Keratinocyte (primary cell): ENCODE measurements at regions not wholly inside any gene's neighbourhood (a gene's known extent, or its start where the extent isn't known, plus 50 kb on each side); places are given as distances from the start of the nearest gene placed in this dataset.

ENCODE experiments used
- DNase-seq: peaks from one replicate; pipeline ENCODE4 v3.0.0-alpha.2; 2011; ENCODE audit warnings: low read depth, missing footprints, low spot score
- FAIRE-seq: peaks from 2 replicates; lab custom pipeline; 2011; peaks lifted over from hg19 to GRCh38; lab: Jason Lieb, UNC
- H2AFZ ChIP-seq: 2 replicates; pipeline ENCODE4 v1.6.0; 2012; ENCODE audit warnings: low read length, control low read depth, inconsistent platforms; ENCODE audit not compliant: control insufficient read depth
- H3K27ac ChIP-seq: 2 replicates; pipeline ENCODE4 v1.5.1; 2011; ENCODE audit warnings: low read length; ENCODE audit not compliant: control insufficient read depth, insufficient read depth
- H3K27me3 ChIP-seq: 3 replicates; pipeline ENCODE4 v1.6.0; 2011; ENCODE audit warnings: low read length; ENCODE audit not compliant: control insufficient read depth, insufficient read depth; ENCODE audit errors: extremely low read depth
- H3K36me3 ChIP-seq, 2 experiments: 2 replicates in 1 of 2; 3 replicates in 1 of 2; pipeline ENCODE4 v1.5.1; 2011; ENCODE audit warnings: low read length in 2 of 2, mild to moderate bottlenecking in 1 of 2; ENCODE audit not compliant: control insufficient read depth in 2 of 2, insufficient read depth in 2 of 2; ENCODE audit errors: extremely low read depth in 1 of 2
- H3K4me1 ChIP-seq: 3 replicates; pipeline ENCODE4 v1.5.1; 2011; ENCODE audit warnings: low read length; ENCODE audit not compliant: control insufficient read depth, insufficient read depth; ENCODE audit errors: extremely low read depth
- H3K4me2 ChIP-seq: 3 replicates; pipeline ENCODE4 v1.6.0; 2011; ENCODE audit warnings: low read depth, low read length; ENCODE audit not compliant: control insufficient read depth, insufficient read depth; ENCODE audit errors: extremely low read depth
- H3K4me3 ChIP-seq, 3 experiments: fragments of 200-600 bp in 1 of 3; sonication (generic) in 1 of 3; 2 replicates in 2 of 3; 3 replicates in 1 of 3; pipeline ENCODE4 v1.5.1; 2011 to 2016; ENCODE audit warnings: low read length in 3 of 3, mild to moderate bottlenecking in 3 of 3, control low read depth in 2 of 3, inconsistent platforms in 1 of 3, low read depth in 1 of 3, mixed read lengths in 1 of 3, mixed run types in 1 of 3, moderate library complexity in 1 of 3; ENCODE audit not compliant: control insufficient read depth in 2 of 3, insufficient read depth in 2 of 3; ENCODE audit errors: extremely low read depth in 1 of 3
- H3K79me2 ChIP-seq: 2 replicates; pipeline ENCODE4 v1.6.0; 2012; ENCODE audit warnings: low read length; ENCODE audit not compliant: control insufficient read depth, insufficient read depth
- H3K9ac ChIP-seq: 3 replicates; pipeline ENCODE4 v1.6.0; 2011; ENCODE audit warnings: low read length; ENCODE audit not compliant: control insufficient read depth, insufficient read depth; ENCODE audit errors: extremely low read depth
- H3K9me1 ChIP-seq: 3 replicates; pipeline ENCODE4 v1.6.0; 2011; ENCODE audit warnings: low read length; ENCODE audit not compliant: control insufficient read depth, insufficient read depth; ENCODE audit errors: extremely low read depth
- H3K9me3 ChIP-seq: 2 replicates; pipeline ENCODE4 v1.5.1; 2012; ENCODE audit warnings: low read depth, low read length; ENCODE audit not compliant: control insufficient read depth
- H4K20me1 ChIP-seq: 3 replicates; pipeline ENCODE4 v1.6.0; 2011; ENCODE audit warnings: low read length; ENCODE audit not compliant: control insufficient read depth, insufficient read depth; ENCODE audit errors: extremely low read depth
- CTCF ChIP-seq, 3 experiments: IDR thresholded peaks in 1 of 3; conservative IDR thresholded peaks in 1 of 3; optimal IDR thresholded peaks in 1 of 3; 2 replicates in 2 of 3; 3 replicates in 1 of 3; pipeline versions ENCODE3 to v1.5.1; 2011; ENCODE audit warnings: low read length in 3 of 3, mild to moderate bottlenecking in 3 of 3, moderate library complexity in 2 of 3, control low read depth in 1 of 3, inconsistent platforms in 1 of 3; ENCODE audit not compliant: insufficient read depth in 2 of 3; ENCODE audit errors: extremely low read depth in 1 of 3
- EZH2 ChIP-seq: IDR thresholded peaks from one replicate; pipeline ENCODE4 v1.6.1; 2012; ENCODE audit warnings: inconsistent platforms, mild to moderate bottlenecking, low read length, moderate library complexity
- dilution Hi-C: fragments of 300-500 bp; cut with MboI; formaldehyde crosslinking; loops from one replicate; pipeline ENCODE4 v1.7.0; 2020; ENCODE audit warnings: low sequenced_read_pairs; ENCODE audit not compliant: extremely low pct_ligation_motif_present

GRCh38 chr5:88094906-88095496 is 173.6 kb downstream of the TMEM161B start:
- Histone ChIP-seq H3K27me3 (no peaks in the 10 kb centered on the region), H4K20me1 (no peaks in the 10 kb centered on the region), H3K27ac (no peak overlapping the region), H3K36me3 (no peaks in the 10 kb centered on the region), H3K4me1 (no peaks in the 10 kb centered on the region), H3K4me3 (no peak overlapping the region), H3K9me3 (no peaks in the 10 kb centered on the region), H2AFZ (no peak overlapping the region), H3K9me1 (no peaks in the 10 kb centered on the region), H3K79me2 (no peaks in the 10 kb centered on the region), H3K4me2 (no peak overlapping the region), H3K9ac (no peak overlapping the region)
- no peak for FAIRE-seq
- dilution Hi-C loops: no loop called here
- TF ChIP-seq EZH2: no peak
- TF ChIP-seq CTCF (optimal IDR thresholded peaks at IDR 0.05 in 1 of 3, IDR thresholded peaks at IDR 0.05 in 1 of 3, conservative IDR thresholded peaks at IDR 0.05 in 1 of 3; ENCODE audit: extremely low read depth in 1 of 3, insufficient read depth in 2 of 3, low read length in 3 of 3): no peak
- no peak for DNase-seq

GRCh38 chr5:88094403-88094802 is 174.2 kb downstream of the TMEM161B start:
- Histone ChIP-seq H3K27ac (no peak overlapping the region), H2AFZ (no peak overlapping the region), H3K79me2 (no peaks in the 10 kb centered on the region), H4K20me1 (no peaks in the 10 kb centered on the region), H3K4me3 (no peak overlapping the region), H3K9me3 (no peaks in the 10 kb centered on the region), H3K9ac (no peak overlapping the region), H3K4me2 (no peak overlapping the region), H3K9me1 (no peaks in the 10 kb centered on the region), H3K36me3 (no peaks in the 10 kb centered on the region), H3K4me1 (no peaks in the 10 kb centered on the region), H3K27me3 (no peaks in the 10 kb centered on the region)
- dilution Hi-C loops: no loop called here
- DNase-seq (no peak), FAIRE-seq (no peak)
- no peak for TF ChIP-seq CTCF (optimal IDR thresholded peaks at IDR 0.05 in 1 of 3, IDR thresholded peaks at IDR 0.05 in 1 of 3, conservative IDR thresholded peaks at IDR 0.05 in 1 of 3; ENCODE audit: extremely low read depth in 1 of 3, insufficient read depth in 2 of 3, low read length in 3 of 3)
- TF ChIP-seq EZH2: no peak
